Kidney tubule cell (primary cell): ENCODE measurements at regions not wholly inside any gene's neighbourhood (a gene's known extent, or its start where the extent isn't known, plus 50 kb on each side); places are given as distances from the start of the nearest gene placed in this dataset.

Experiments
- DNase-seq: peaks from one replicate; pipeline ENCODE4 v3.0.0-alpha.2; 2018; ENCODE audit warnings: low spot score

GRCh38 chr1:224504297-224505041 lies 69.9 kb upstream of the WDR26 start:
- no peak for DNase-seq

GRCh38 chr1:224505454-224506093 lies 71.0 kb upstream of the WDR26 start:
- no peak for DNase-seq

- no peak for DNase-seq
These were observed 71.7 kb upstream of the WDR26 start for GRCh38 chr1:224506141-224506814.

GRCh38 chr1:224507771-224508523 lies 73.3 kb upstream of the WDR26 start:
- DNase-seq, result no peak

GRCh38 chr1:224509907-224510306 lies 75.3 kb upstream of the WDR26 start:
- no peak for DNase-seq

- DNase-seq, result no peak
These were observed 76.5 kb upstream of the WDR26 start for GRCh38 chr1:224510880-224511645.

- DNase-seq, result no peak
These were observed 78.1 kb upstream of the WDR26 start for GRCh38 chr1:224512600-224513151.

- no peak for DNase-seq
These were observed 78.8 kb upstream of the WDR26 start for GRCh38 chr1:224513383-224513782.

GRCh38 chr1:224513787-224514209 lies 79.2 kb upstream of the WDR26 start:
- DNase-seq, result peak; percentile 79

- no peak for DNase-seq
These were observed 82.6 kb upstream of the WDR26 start for GRCh38 chr1:224517171-224517570.

GRCh38 chr1:224518528-224518927 lies 83.9 kb upstream of the WDR26 start:
- DNase-seq, result no peak

- DNase-seq, result no peak
These were observed 85.3 kb upstream of the WDR26 start for GRCh38 chr1:224519874-224520273.

GRCh38 chr1:224520808-224521207 lies 86.2 kb upstream of the WDR26 start:
- no peak for DNase-seq

GRCh38 chr1:224521904-224522734 lies 87.5 kb upstream of the WDR26 start:
- DNase-seq, result no peak

GRCh38 chr1:224523676-224524075 lies 89.1 kb upstream of the WDR26 start:
- DNase-seq, result peak; percentile 16

GRCh38 chr1:224524679-224525078 lies 90.1 kb upstream of the WDR26 start:
- DNase-seq, result peak; percentile 69

- DNase-seq, result peak; percentile 79
These were observed 90.6 kb upstream of the CNIH3 start for GRCh38 chr1:224525411-224526040.

GRCh38 chr1:224526771-224527170 lies 89.3 kb upstream of the CNIH3 start:
- no peak for DNase-seq

GRCh38 chr1:224528900-224529299 lies 87.2 kb upstream of the CNIH3 start:
- DNase-seq, result peak; percentile 55

- no peak for DNase-seq
These were observed 86.3 kb upstream of the CNIH3 start for GRCh38 chr1:224529844-224530243.
